HepG2 (cell line): ENCODE measurements at regions not wholly inside any gene's neighbourhood (a gene's known extent, or its start where the extent isn't known, plus 50 kb on each side); places are given as distances from the start of the nearest gene placed in this dataset.

Experiments
- ATAC-seq: fragments of 200-7000 bp; cut with Tn5 transposase; 3 replicates; pipeline ENCODE4 v1.9.1; 2020; ENCODE audit warnings: mild to moderate bottlenecking, moderate library complexity
- BruUV-seq: library from RNA; stranded (reverse); fragments of 400-500 nt; replicated peaks from 2 replicates; lab custom pipeline; 2021; lab: Mats Ljungman, UMichigan
- CTCF ChIA-PET: fragments of 300-600 bp; formaldehyde crosslinking; extraction: SDS; loops from one replicate; lab custom pipeline; 2021; ENCODE audit warnings: low total read pairs, inconsistent platforms, low intra/inter-chr PET ratio; lab: Yijun Ruan, JAX
- POLR2A ChIA-PET: fragments of 350-600 bp; sonication (Branson Sonifier 250); formaldehyde crosslinking; loops from one replicate; lab custom pipeline; 2020; ENCODE audit warnings: antibody characterized with exemption, inconsistent platforms; lab: Yijun Ruan, JAX
- DNase-seq: peaks from one replicate; pipeline ENCODE4 v3.0.0-alpha.2; 2015; ENCODE audit warnings: low spot score
- FAIRE-seq: peaks from 3 replicates; lab custom pipeline; 2011; peaks lifted over from hg19 to GRCh38; lab: Jason Lieb, UNC
- H2AFZ ChIP-seq: one replicate; pipeline ENCODE4 v1.6.1; 2011; ENCODE audit warnings: low read length, inconsistent platforms
- H3K27ac ChIP-seq: fragments of 300-600 bp; 3 replicates; pipeline ENCODE4 v1.8.0; 2011; ENCODE audit warnings: mixed run types, mild to moderate bottlenecking, mixed read lengths, low read length, inconsistent platforms; ENCODE audit not compliant: insufficient read depth; ENCODE audit errors: extremely low read length
- H3K27me3 ChIP-seq, 2 experiments: fragments of 200-600 bp in 1 of 2; 2 replicates in 1 of 2; 3 replicates in 1 of 2; pipeline versions ENCODE4 v1.6.0 to v1.8.0; 2011; ENCODE audit warnings: low read length in 2 of 2, mild to moderate bottlenecking in 2 of 2, moderate library complexity in 2 of 2, inconsistent platforms in 1 of 2; ENCODE audit not compliant: insufficient read depth in 2 of 2, control insufficient read depth in 1 of 2
- H3K36me3 ChIP-seq, 2 experiments: fragments of 200-600 bp in 1 of 2; replicated peaks in 1 of 2; 2 replicates in 1 of 2; 3 replicates in 1 of 2; pipeline versions ENCODE4 v1.5.1 to v1.8.0; 2011; ENCODE audit warnings: low read length in 2 of 2, inconsistent platforms in 1 of 2; ENCODE audit not compliant: insufficient read depth in 2 of 2, control insufficient read depth in 1 of 2
- H3K4me1 ChIP-seq: 2 replicates; pipeline ENCODE4 v1.5.1; 2012; ENCODE audit warnings: low read length, inconsistent platforms; ENCODE audit not compliant: insufficient read depth
- H3K4me2 ChIP-seq: 2 replicates; pipeline ENCODE4 v1.6.0; 2011; ENCODE audit warnings: low read depth, low read length, inconsistent platforms
- H3K4me3 ChIP-seq, 3 experiments: fragments of 200-600 bp in 1 of 3; sonication (generic), shearing (Covaris generic) in 1 of 3; replicated peaks in 1 of 3; 2 replicates each; pipeline ENCODE4 v1.5.1; 2011 to 2016; ENCODE audit warnings: low read length in 3 of 3, inconsistent platforms in 2 of 3, low read depth in 2 of 3, mild to moderate bottlenecking in 2 of 3, control low read depth in 1 of 3, mixed read lengths in 1 of 3; ENCODE audit not compliant: insufficient read depth in 1 of 3
- H3K79me2 ChIP-seq: one replicate; pipeline ENCODE4 v1.6.1; 2011; ENCODE audit warnings: low read length, inconsistent platforms; ENCODE audit not compliant: insufficient read depth
- H3K9ac ChIP-seq: 2 replicates; pipeline ENCODE4 v1.6.0; 2011; ENCODE audit warnings: mild to moderate bottlenecking, low read depth, low read length, inconsistent platforms; ENCODE audit not compliant: insufficient read depth
- H3K9me3 ChIP-seq: 2 replicates; pipeline ENCODE4 v1.5.1; 2012; ENCODE audit warnings: mild to moderate bottlenecking, low read length
- H4K20me1 ChIP-seq: 2 replicates; pipeline ENCODE4 v1.6.0; 2011; ENCODE audit warnings: inconsistent platforms, mild to moderate bottlenecking, low read length, moderate library complexity; ENCODE audit not compliant: insufficient read depth
- ATM ChIP-seq: fragments of 450-650 bp; IDR thresholded peaks from 2 replicates; pipeline ENCODE4 v1.7.1; 2017; ENCODE audit warnings: mild to moderate bottlenecking, borderline replicate concordance
- ELF1 ChIP-seq: sonication (generic); formaldehyde crosslinking; IDR thresholded peaks from 2 replicates; pipeline ENCODE4 v1.4.0; 2020; ENCODE audit warnings: missing genetic modification reagents
- KDM2A ChIP-seq: sonication (generic); formaldehyde crosslinking; IDR thresholded peaks from 2 replicates; pipeline ENCODE4 v1.4.0; 2020; ENCODE audit warnings: low read depth, missing genetic modification reagents, borderline replicate concordance
- NPAS2 ChIP-seq: sonication (generic); formaldehyde crosslinking; IDR thresholded peaks from 2 replicates; pipeline ENCODE4 v1.8.0; 2022; ENCODE audit warnings: mild to moderate bottlenecking, missing genetic modification reagents, borderline replicate concordance
- TARDBP ChIP-seq: sonication (generic); formaldehyde crosslinking; IDR thresholded peaks from 2 replicates; pipeline ENCODE4 v1.8.0; 2022; ENCODE audit warnings: mild to moderate bottlenecking, missing genetic modification reagents
- TBX3 ChIP-seq: fragments of 450-650 bp; IDR thresholded peaks from 2 replicates; pipeline ENCODE4 v1.6.1; 2017; ENCODE audit warnings: antibody characterized with exemption, mild to moderate bottlenecking, inconsistent platforms, borderline replicate concordance
- TSC22D2 ChIP-seq: sonication (generic); formaldehyde crosslinking; IDR thresholded peaks from 2 replicates; pipeline ENCODE4 v1.5.1; 2020; ENCODE audit warnings: missing genetic modification reagents, mild to moderate bottlenecking, borderline replicate concordance
- ZNF275 ChIP-seq: sonication (generic); formaldehyde crosslinking; IDR thresholded peaks from 2 replicates; pipeline ENCODE4 v1.8.0; 2022; ENCODE audit warnings: missing genetic modification reagents, mild to moderate bottlenecking, inconsistent platforms, borderline replicate concordance
- ZNF549 ChIP-seq: sonication (generic); formaldehyde crosslinking; IDR thresholded peaks from 2 replicates; pipeline ENCODE4 v1.5.0; 2020; ENCODE audit warnings: missing genetic modification reagents
- ZNF562 ChIP-seq: sonication (generic); formaldehyde crosslinking; IDR thresholded peaks from 2 replicates; pipeline ENCODE4 v1.8.0; 2022; ENCODE audit warnings: missing genetic modification reagents, borderline replicate concordance
- ZNF574 ChIP-seq: sonication (generic); formaldehyde crosslinking; IDR thresholded peaks from 2 replicates; pipeline ENCODE4 v1.4.0; 2020; ENCODE audit warnings: missing genetic modification reagents
- ZNF644 ChIP-seq: IDR thresholded peaks from 2 replicates; pipeline ENCODE4 v1.6.1; 2016; ENCODE audit warnings: low read depth
- ZNF749 ChIP-seq: sonication (generic); formaldehyde crosslinking; IDR thresholded peaks from 2 replicates; pipeline ENCODE4 v1.8.0; 2022; ENCODE audit warnings: mild to moderate bottlenecking, missing genetic modification reagents, moderate library complexity, borderline replicate concordance
- ZNF878 ChIP-seq: sonication (generic); formaldehyde crosslinking; IDR thresholded peaks from 2 replicates; pipeline ENCODE4 v1.8.1; 2023; ENCODE audit warnings: mild to moderate bottlenecking, missing genetic modification reagents, moderate library complexity
- in situ Hi-C: cut with HindIII; loops from 2 replicates; pipeline ENCODE4 v1.10.0; 2017; ENCODE audit warnings: low pct_unique_long_range_greater_than_20kb; ENCODE audit not compliant: extremely low pct_ligation_motif_present
- intact Hi-C: fragments of 100-400 bp; cut with micrococcal nuclease; formaldehyde crosslinking; loops from one replicate; pipeline ENCODE4 v1.10.0; 2022; ENCODE audit not compliant: unreplicated experiment

- FAIRE-seq (no peak), DNase-seq (no peak), ATAC-seq (no peak)
- no peak overlapping the region for H3K4me2 ChIP-seq
- no TSS peak for BruUV-seq
- TF ChIP-seq TSC22D2 (CRISPR knock-in tag) = no peak
- TF ChIP-seq ZNF562 (CRISPR knock-in tag) = no peak
- TF ChIP-seq ELF1 (CRISPR knock-in tag) = no peak
- TF ChIP-seq ZNF749 (CRISPR knock-in tag) = no peak
- no peak for TF ChIP-seq NPAS2 (CRISPR knock-in tag)
- no peak for TF ChIP-seq ZNF574 (CRISPR knock-in tag)
- TF ChIP-seq ATM = no peak
- TF ChIP-seq ZNF644 = no peak
- no peak for TF ChIP-seq TBX3
- no peak for TF ChIP-seq ZNF275 (CRISPR knock-in tag)
- TF ChIP-seq ZNF549 (CRISPR knock-in tag) = no peak
- TF ChIP-seq ZNF878 = no peak
- no peak for TF ChIP-seq KDM2A
- TF ChIP-seq TARDBP = no peak
- no peaks in the 10 kb centered on the region for H3K79me2 ChIP-seq
- H3K4me1 ChIP-seq = no peaks in the 10 kb centered on the region
- no peak overlapping the region for H2AFZ ChIP-seq
- H3K4me3 ChIP-seq = no peak overlapping the region
- no peaks in the 10 kb centered on the region for H3K36me3 ChIP-seq
- ChIA-PET CTCF (no interaction called here), POLR2A (no interaction called here)
- no peaks in the 10 kb centered on the region for H3K9me3 ChIP-seq
- H3K27me3 ChIP-seq = no peaks in the 10 kb centered on the region
- H3K9ac ChIP-seq = no peak overlapping the region
- in situ Hi-C loops (no loop called here), intact Hi-C loops (no loop called here)
- H3K27ac ChIP-seq = no peak overlapping the region
- H4K20me1 ChIP-seq = no peaks in the 10 kb centered on the region
These were observed 101.6 kb upstream of the ABCB5 start for GRCh38 chr7:20513897-20514296.
